DMS53 treated with DMSO at 0.1 percent for 48 hours (cell line): ENCODE measurements at regions not wholly inside any gene's neighbourhood (a gene's known extent, or its start where the extent isn't known, plus 50 kb on each side); places are given as distances from the start of the nearest gene placed in this dataset.
"Not testable (repeated sequence)": the region's sequence is repeated elsewhere in the genome, so short reads cannot be mapped to it uniquely, and the experiment has no call there.

Experiments
- DNase-seq: peaks from one replicate; lab custom pipeline; 2025; ENCODE audit not compliant: unreplicated experiment; lab: John Stamatoyannopoulos, UW

DNA sequence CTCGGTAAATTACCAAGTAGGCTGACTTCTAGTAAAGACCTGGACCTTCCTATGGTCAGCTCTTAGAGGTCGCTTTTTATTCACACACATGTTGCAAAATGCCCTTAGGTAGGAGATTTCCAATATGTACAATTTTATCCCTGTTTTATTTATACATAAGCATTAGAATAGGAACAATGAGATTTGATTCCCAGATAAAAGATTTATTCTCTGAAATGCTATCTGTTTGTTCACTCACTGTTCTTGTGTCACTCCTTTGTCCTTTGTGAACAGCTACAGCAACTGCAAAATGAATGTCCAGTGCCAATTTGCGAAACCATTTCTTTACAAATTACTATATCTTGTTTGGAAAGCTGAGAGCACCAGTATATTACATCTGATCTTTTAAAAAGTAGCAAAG is 991.5 kb upstream of the TYRP1 start:
- DNase-seq, result no peak

DNA sequence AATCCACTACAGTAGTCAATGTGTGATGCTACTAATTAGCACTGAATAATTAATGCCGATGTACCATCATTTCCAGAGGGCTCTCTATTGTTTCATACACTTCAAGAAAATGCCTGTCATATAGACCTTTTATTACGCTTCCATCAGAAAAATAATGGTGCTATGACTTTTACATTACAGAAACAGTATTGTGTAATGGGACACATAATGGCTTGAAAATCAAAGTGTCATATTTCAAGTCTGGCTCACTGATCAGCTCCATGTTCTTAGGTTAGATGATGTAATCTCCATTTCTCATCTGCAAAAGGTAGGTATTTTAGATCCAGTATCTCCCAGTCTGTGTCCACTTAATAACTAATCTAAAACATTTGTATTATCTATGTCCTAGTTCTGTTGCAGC is 990.6 kb upstream of the TYRP1 start:
- DNase-seq, result no peak

DNA sequence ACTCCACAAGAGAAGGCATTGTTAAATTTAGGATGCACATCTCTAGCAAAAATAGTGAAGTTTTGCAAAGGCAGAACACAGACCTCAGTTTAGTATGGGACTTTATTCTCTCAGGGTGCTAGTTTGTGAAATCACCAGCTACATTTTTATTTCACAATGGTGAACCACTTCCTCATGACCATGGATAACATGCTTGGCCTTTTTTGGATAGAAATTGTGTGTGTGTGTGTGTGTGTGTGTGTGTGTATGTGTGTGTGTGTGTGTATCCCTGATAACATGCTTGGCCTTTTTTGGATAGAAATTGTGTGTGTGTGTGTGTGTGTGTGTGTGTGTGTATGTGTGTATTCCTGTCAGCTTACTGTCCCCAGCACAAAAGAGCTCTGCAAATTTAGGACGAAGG is 989.0 kb upstream of the TYRP1 start:
- DNase-seq, result not testable (repeated sequence)

DNA sequence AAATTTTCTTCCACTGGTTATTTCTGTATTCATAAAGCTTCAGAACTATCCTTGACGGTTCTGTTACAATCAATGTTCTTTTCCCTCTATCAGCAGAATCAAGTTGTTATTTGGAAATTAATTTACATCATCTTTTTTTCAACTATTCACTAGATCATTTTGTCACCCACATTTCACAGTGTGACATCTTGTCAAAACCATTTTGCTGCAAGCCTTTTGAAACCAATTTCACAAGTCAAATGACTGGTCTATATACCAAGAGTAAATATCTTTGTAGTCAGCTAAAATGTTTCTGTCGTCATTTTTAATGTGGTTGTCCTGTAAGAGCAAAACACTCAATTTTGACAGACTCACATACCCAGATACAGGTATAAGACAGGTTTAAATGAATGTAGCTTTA is 984.3 kb upstream of the TYRP1 start:
- DNase-seq, result no peak

GRCh38 chr9:11709567-11709966 is 983.6 kb upstream of the TYRP1 start:
- no peak for DNase-seq

GRCh38 chr9:11713077-11713476 is 980.1 kb upstream of the TYRP1 start:
- DNase-seq, result no peak

- DNase-seq, result no peak
These were observed 970.2 kb upstream of the TYRP1 start for GRCh38 chr9:11722957-11723356.

- DNase-seq, result no peak
These were observed 966.5 kb upstream of the TYRP1 start for GRCh38 chr9:11726659-11727058.

DNA sequence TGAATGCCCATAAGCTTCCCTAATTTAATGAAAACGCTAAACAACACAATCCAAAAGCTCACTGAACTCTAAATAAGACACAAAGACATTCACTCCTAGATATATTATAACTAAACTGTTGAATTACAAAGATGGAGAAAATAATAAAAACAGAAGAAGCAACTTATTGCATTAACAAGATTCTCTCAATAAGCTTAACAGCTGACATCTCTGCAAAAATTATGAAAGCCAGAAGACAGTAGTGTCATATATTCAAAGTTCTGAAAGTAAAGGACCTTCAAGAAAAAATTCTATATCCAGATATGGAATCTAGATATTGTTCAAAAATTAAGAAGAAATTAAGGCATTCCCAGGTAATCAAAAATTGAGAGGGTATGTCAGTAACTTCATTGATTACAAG is 957.8 kb upstream of the TYRP1 start:
- DNase-seq, result no peak

DNA sequence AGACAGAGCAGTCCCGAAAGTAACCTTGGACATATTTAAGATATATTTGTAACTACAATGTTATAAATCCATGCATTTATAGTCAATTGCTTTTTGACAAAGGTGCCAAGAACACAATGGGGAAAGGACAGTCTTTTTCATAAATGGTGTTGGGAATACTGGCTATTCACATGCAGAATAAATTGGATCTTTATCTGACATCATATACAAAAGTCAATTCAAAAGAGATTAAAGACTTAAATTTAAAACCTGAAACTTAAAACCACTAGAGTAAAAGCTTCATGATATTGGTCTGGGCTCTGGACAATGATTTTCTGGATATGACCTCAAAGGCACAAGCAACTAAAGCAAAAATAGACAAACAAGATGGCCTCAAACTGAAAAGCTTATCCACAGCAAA is 950.7 kb upstream of the TYRP1 start:
- DNase-seq, result no peak

- DNase-seq, result no peak
These were observed 949.8 kb upstream of the TYRP1 start for GRCh38 chr9:11743356-11743755.

GRCh38 chr9:11749396-11749795 is 943.8 kb upstream of the TYRP1 start:
- DNase-seq, result no peak

DNA sequence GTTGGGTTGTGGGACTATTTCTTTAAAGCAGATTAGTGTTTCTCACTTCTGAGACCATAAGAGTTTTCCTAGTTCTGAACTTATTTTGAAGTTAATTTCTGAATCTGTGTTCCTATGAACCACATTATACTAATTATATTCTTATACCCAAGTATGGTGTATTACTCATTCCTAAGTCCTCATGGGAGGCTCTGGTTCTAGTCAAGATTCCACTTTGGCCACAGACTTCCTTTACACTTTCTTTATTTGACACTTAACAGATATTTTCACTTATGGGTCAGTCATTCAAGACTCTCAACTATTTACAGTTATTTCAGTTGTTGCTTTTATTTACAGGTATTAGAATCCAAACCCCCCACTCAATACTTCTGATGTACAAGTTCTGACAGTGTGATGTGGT is 937.2 kb upstream of the TYRP1 start:
- DNase-seq, result no peak

- no peak for DNase-seq
These were observed 935.8 kb upstream of the TYRP1 start for GRCh38 chr9:11757408-11757807.

GRCh38 chr9:11758016-11758415 is 935.2 kb upstream of the TYRP1 start:
- DNase-seq, result no peak

- DNase-seq, result no peak
These were observed 913.2 kb upstream of the TYRP1 start for GRCh38 chr9:11779971-11780370.

- DNase-seq, result no peak
These were observed 900.3 kb upstream of the TYRP1 start for GRCh38 chr9:11792870-11793269.

DNA sequence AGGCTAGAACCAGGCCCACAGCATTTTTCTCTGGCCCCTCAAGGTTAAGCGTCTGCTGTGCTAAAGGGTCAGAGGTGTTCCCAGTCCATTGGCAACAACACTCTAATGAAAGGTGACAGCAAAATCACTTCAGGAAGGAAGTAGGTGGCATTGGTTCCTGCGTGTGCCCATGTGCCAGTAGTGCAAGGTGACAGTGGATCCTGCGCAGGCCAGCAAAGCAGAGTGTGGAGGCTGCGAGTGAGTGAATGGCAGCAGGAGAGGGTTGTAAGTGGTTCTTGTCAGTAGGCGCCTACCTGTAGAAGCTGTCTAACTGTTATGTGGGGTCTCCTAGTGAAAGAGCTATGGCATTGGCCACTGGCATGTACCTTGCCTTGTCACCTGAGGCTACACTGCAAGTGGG is 898.2 kb upstream of the TYRP1 start:
- no peak for DNase-seq

- DNase-seq, result no peak
These were observed 887.2 kb upstream of the TYRP1 start for GRCh38 chr9:11805969-11806368.

DNA sequence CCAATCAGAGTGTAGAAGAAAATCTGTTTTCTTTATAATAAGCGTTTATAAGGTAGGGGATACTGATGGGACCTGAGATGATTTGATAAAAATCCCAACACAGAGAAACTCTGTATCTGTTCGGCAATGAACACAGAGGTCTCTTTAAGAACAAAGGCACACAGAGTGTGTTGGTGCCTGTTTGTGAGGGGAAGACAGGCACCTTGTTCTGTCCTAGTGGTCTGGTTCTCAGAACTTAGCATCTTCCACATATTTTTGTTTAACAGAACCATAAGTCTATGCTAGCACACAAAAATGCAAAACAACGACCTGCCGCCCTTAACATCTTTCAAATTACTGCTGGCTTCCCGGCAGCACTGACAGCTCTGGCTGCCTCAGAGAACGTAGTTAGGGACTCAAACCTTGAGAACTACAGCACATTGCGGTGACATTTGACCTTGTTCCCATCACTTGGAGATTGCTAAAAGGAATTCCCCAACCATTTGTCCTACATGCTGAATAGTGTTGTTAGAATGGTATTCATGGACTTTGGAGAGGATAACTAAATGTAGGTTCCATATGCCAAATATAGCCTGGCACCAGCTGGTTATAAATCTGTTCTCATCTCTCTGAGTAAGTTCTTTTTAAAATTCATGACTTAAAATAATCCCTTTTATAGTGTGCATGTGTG is 871.7 kb upstream of the TYRP1 start:
- no peak for DNase-seq

GRCh38 chr9:11828201-11828600 is 865.0 kb upstream of the TYRP1 start:
- no peak for DNase-seq

DNA sequence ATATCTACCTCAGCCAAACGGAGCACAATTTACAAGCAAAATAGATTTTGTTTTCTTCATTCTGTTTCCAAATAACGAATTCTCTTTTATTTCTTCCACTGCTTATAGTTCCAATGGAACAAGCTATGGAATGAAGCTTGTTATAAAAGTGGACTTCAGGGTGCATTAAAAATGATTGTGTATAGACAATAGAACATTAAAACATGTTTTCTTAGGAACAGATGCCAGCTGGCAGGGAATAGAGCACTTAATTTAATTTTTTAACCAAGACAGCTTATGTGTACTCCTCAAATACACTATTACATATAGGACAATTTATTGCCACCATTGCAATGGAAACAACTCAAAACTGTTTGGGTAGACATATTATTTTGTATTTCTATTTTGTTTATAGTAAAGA is 860.1 kb upstream of the TYRP1 start:
- no peak for DNase-seq

DNA sequence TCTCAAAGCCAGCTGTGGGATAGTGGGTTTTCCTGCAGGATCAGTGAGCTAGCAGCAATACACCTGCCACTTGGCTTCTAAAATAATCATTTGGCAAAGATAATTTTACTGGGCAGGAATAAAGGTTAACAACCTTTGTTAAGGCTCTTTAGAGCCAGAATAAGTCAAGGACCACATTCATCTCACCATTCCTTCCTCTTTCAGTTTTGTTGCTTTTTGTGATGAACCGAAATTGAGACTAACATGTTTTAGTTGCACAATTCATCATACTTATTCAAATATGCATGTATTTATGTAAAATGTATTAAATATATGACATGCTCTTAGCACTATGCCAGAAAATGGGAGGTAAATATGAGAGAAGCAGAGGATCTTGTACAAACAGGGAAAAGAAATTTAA is 824.4 kb upstream of the TYRP1 start:
- no peak for DNase-seq

- DNase-seq, result no peak
These were observed 821.3 kb upstream of the TYRP1 start for GRCh38 chr9:11871852-11872251.
